HCT116 (cell line): ENCODE measurements at regions not wholly inside any gene's neighbourhood (a gene's known extent, or its start where the extent isn't known, plus 50 kb on each side); places are given as distances from the start of the nearest gene placed in this dataset.

Source experiments
- ATAC-seq: fragments of 200-7000 bp; cut with Tn5 transposase; 2 replicates; pipeline ENCODE4 v1.9.1; 2020; ENCODE audit warnings: mild to moderate bottlenecking, moderate library complexity
- BruUV-seq: library from RNA; stranded (reverse); fragments of 400-500 nt; replicated peaks from 2 replicates; lab custom pipeline; 2021; lab: Mats Ljungman, UMichigan
- CTCF ChIA-PET: fragments of 300-600 bp; sonication (Branson Sonifier 250); formaldehyde crosslinking; loops from one replicate; lab custom pipeline; 2021; ENCODE audit warnings: antibody characterized with exemption; lab: Charles Lee
- POLR2A ChIA-PET: fragments of 300-600, 350-600 bp; sonication (Branson Sonifier 250); formaldehyde crosslinking; loops from one replicate; lab custom pipeline; 2021; ENCODE audit warnings: antibody characterized with exemption; lab: Charles Lee
- RAD21 ChIA-PET, 2 experiments: fragments of 300-600 bp; sonication (Branson Sonifier 250); formaldehyde crosslinking; loops; one replicate each; lab custom pipeline; 2023; ENCODE audit warnings: low total read pairs in 2 of 2; ENCODE audit not compliant: uncharacterized antibody in 2 of 2, unreplicated experiment in 2 of 2, low non-redundant PET in 1 of 2; lab: Charles Lee
- DNase-seq: peaks from one replicate; pipeline ENCODE4 v3.0.0-alpha.2; 2010; ENCODE audit warnings: low read depth, low spot score
- H2AFZ ChIP-seq: fragments of 200-600 bp; shearing (Covaris generic), sonication (generic); 2 replicates; pipeline ENCODE4 v1.6.1; 2017; ENCODE audit warnings: low read depth, mixed run types, mixed read lengths, antibody characterized with exemption, low read length; ENCODE audit not compliant: poor library complexity, severe bottlenecking
- H3K27ac ChIP-seq: 2 replicates; pipeline ENCODE4 v1.5.1; 2012; ENCODE audit warnings: low read depth, low read length
- H3K27me3 ChIP-seq: fragments of 200-600 bp; sonication (generic); 2 replicates; pipeline ENCODE4 v1.6.1; 2016; ENCODE audit warnings: mixed run types, low read length, mixed read lengths; ENCODE audit not compliant: insufficient read depth
- H3K36me3 ChIP-seq, 2 experiments: fragments of 200-500 bp in 1 of 2; fragments of 200-600 bp in 1 of 2; sonication (Bioruptor generic) in 1 of 2; sonication (generic) in 1 of 2; 2 replicates each; pipeline versions ENCODE4 v1.5.1 to v1.6.1; 2014 to 2016; ENCODE audit warnings: low read length in 2 of 2, inconsistent platforms in 1 of 2, mixed read lengths in 1 of 2, mixed run types in 1 of 2; ENCODE audit not compliant: insufficient read depth in 2 of 2, control insufficient read depth in 1 of 2
- H3K4me1 ChIP-seq, 2 experiments: fragments of 200-600 bp in 1 of 2; sonication (generic) in 1 of 2; 2 replicates each; pipeline versions ENCODE4 v1.5.1 to v1.6.1; 2012 to 2017; ENCODE audit warnings: low read length in 2 of 2, inconsistent platforms in 1 of 2, mild to moderate bottlenecking in 1 of 2, mixed read lengths in 1 of 2, mixed run types in 1 of 2, moderate library complexity in 1 of 2; ENCODE audit not compliant: insufficient read depth in 2 of 2, control insufficient read depth in 1 of 2
- H3K4me2 ChIP-seq: fragments of 200-600 bp; sonication (generic); 2 replicates; pipeline ENCODE4 v1.6.1; 2017; ENCODE audit warnings: mixed run types, low read length, mixed read lengths
- H3K4me3 ChIP-seq, 2 experiments: fragments of 200-600 bp in 1 of 2; sonication (generic) in 1 of 2; replicated peaks in 1 of 2; 2 replicates each; pipeline ENCODE4 v1.5.1; 2011 to 2016; ENCODE audit warnings: low read length in 2 of 2, control low read depth in 1 of 2, low read depth in 1 of 2, mild to moderate bottlenecking in 1 of 2, mixed read lengths in 1 of 2, mixed run types in 1 of 2
- H3K79me2 ChIP-seq: fragments of 200-600 bp; sonication (generic); 2 replicates; pipeline ENCODE4 v1.6.1; 2017; ENCODE audit warnings: mild to moderate bottlenecking, mixed run types, low read length, moderate library complexity, mixed read lengths; ENCODE audit not compliant: insufficient read depth
- H3K9ac ChIP-seq: fragments of 200-600 bp; sonication (generic); 2 replicates; pipeline ENCODE4 v1.6.1; 2016; ENCODE audit warnings: low read length, mixed read lengths
- H3K9me2 ChIP-seq: fragments of 200-600 bp; sonication (generic), shearing (Covaris generic); 2 replicates; pipeline ENCODE4 v1.6.1; 2017; ENCODE audit warnings: mixed run types, mild to moderate bottlenecking, moderate library complexity; ENCODE audit not compliant: insufficient read depth
- H3K9me3 ChIP-seq, 2 experiments: fragments of 200-500 bp in 1 of 2; fragments of 200-600 bp in 1 of 2; sonication (Bioruptor generic) in 1 of 2; sonication (generic) in 1 of 2; 2 replicates each; pipeline ENCODE4 v1.6.1; 2014 to 2017; ENCODE audit warnings: low read length in 2 of 2, mixed read lengths in 2 of 2, inconsistent platforms in 1 of 2, low read depth in 1 of 2, mild to moderate bottlenecking in 1 of 2, mixed run types in 1 of 2, moderate library complexity in 1 of 2; ENCODE audit not compliant: control insufficient read depth in 1 of 2, insufficient read depth in 1 of 2
- H4K20me1 ChIP-seq: fragments of 200-600 bp; sonication (generic), shearing (Covaris generic); 2 replicates; pipeline ENCODE4 v1.6.1; 2017; ENCODE audit warnings: mixed run types, mild to moderate bottlenecking, moderate library complexity; ENCODE audit not compliant: insufficient read depth
- ATF3 ChIP-seq: IDR thresholded peaks from 2 replicates; pipeline ENCODE4 v1.6.1; 2012
- CBX3 ChIP-seq: IDR thresholded peaks from 2 replicates; pipeline ENCODE4 v1.6.1; 2012; ENCODE audit warnings: low read depth
- CTCF ChIP-seq, 3 experiments: fragments of 200-600 bp in 1 of 3; sonication (generic) in 1 of 3; IDR thresholded peaks in 2 of 3; conservative IDR thresholded peaks in 1 of 3; 2 replicates each; pipeline ENCODE4 v1.5.1; 2012 to 2017; ENCODE audit warnings: low read depth in 2 of 3, low read length in 2 of 3, antibody characterized with exemption in 1 of 3, borderline replicate concordance in 1 of 3, control low read depth in 1 of 3, mild to moderate bottlenecking in 1 of 3, mixed read lengths in 1 of 3, mixed run types in 1 of 3, moderate library complexity in 1 of 3; ENCODE audit not compliant: insufficient read depth in 1 of 3
- EGR1 ChIP-seq: IDR thresholded peaks from 2 replicates; pipeline ENCODE4 v1.6.1; 2012; ENCODE audit warnings: low read depth
- ELF1 ChIP-seq: IDR thresholded peaks from 2 replicates; pipeline ENCODE4 v1.6.1; 2012; ENCODE audit warnings: low read depth, borderline replicate concordance
- EZH2phosphoT487 ChIP-seq: fragments of 200-600 bp; IDR thresholded peaks from 2 replicates; pipeline ENCODE4 v1.6.1; 2018; ENCODE audit warnings: antibody characterized with exemption, borderline replicate concordance
- FOSL1 ChIP-seq: IDR thresholded peaks from 2 replicates; pipeline ENCODE4 v1.6.1; 2012; ENCODE audit warnings: low read depth
- MAX ChIP-seq: IDR thresholded peaks from 2 replicates; pipeline ENCODE4 v1.6.1; 2012
- POLR2A ChIP-seq: IDR thresholded peaks from 2 replicates; pipeline ENCODE4 v1.7.0; 2011; ENCODE audit warnings: borderline replicate concordance; ENCODE audit not compliant: insufficient read depth, insufficient read length; ENCODE audit errors: extremely low read depth
- POLR2AphosphoS5 ChIP-seq: IDR thresholded peaks from 2 replicates; pipeline ENCODE4 v1.6.1; 2011; ENCODE audit warnings: mild to moderate bottlenecking, low read depth, low read length, moderate library complexity
- RAD21 ChIP-seq: IDR thresholded peaks from 2 replicates; pipeline ENCODE4 v1.6.1; 2012; ENCODE audit warnings: low read depth, mild to moderate bottlenecking
- REST ChIP-seq: IDR thresholded peaks from 2 replicates; pipeline ENCODE4 v1.6.1; 2012; ENCODE audit warnings: low read depth
- SIN3A ChIP-seq: IDR thresholded peaks from 2 replicates; pipeline ENCODE4 v1.6.1; 2012; ENCODE audit warnings: low read depth
- SP1 ChIP-seq: IDR thresholded peaks from 2 replicates; pipeline ENCODE4 v1.6.1; 2012; ENCODE audit warnings: low read depth
- SRF ChIP-seq: IDR thresholded peaks from 2 replicates; pipeline ENCODE4 v1.6.1; 2012; ENCODE audit warnings: low read depth
- TCF7L2 ChIP-seq: IDR thresholded peaks from 2 replicates; pipeline ENCODE4 v1.7.0; 2011; ENCODE audit warnings: borderline replicate concordance, inconsistent platforms; ENCODE audit not compliant: insufficient read depth, insufficient read length; ENCODE audit errors: extremely low read depth
- YY1 ChIP-seq: IDR thresholded peaks from 2 replicates; pipeline ENCODE4 v1.6.1; 2011; ENCODE audit warnings: low read length, low read depth, moderate library complexity, mild to moderate bottlenecking; ENCODE audit not compliant: insufficient replicate concordance; ENCODE audit errors: extremely low read depth
- ZBTB33 ChIP-seq: IDR thresholded peaks from 2 replicates; pipeline ENCODE4 v1.6.1; 2011; ENCODE audit warnings: mild to moderate bottlenecking, low read length, moderate library complexity; ENCODE audit not compliant: insufficient replicate concordance; ENCODE audit errors: extremely low read depth
- ZFX ChIP-seq: fragments of 450-650 bp; IDR thresholded peaks from 2 replicates; pipeline ENCODE4 v1.6.1; 2017
- ZNF274 ChIP-seq: fragments of 200-500 bp; sonication (Bioruptor generic); IDR thresholded peaks from 2 replicates; pipeline ENCODE4 v1.6.1; 2014; ENCODE audit warnings: mild to moderate bottlenecking, low read depth, low read length, inconsistent platforms
- intact Hi-C: fragments of 100-400 bp; cut with micrococcal nuclease; formaldehyde crosslinking; loops from 2 replicates; pipeline ENCODE4 v1.10.0; 2022

- Histone ChIP-seq H3K4me3 (no peak overlapping the region), H4K20me1 (no peaks in the 10 kb centered on the region; the same call in 1 of the 2 replicates), H3K27me3 (no peaks in the 10 kb centered on the region), H2AFZ (no peak overlapping the region), H3K79me2 (no peaks in the 10 kb centered on the region), H3K9me3 (no peaks in the 10 kb centered on the region), H3K4me1 (no peaks in the 10 kb centered on the region), H3K36me3 (no peaks in the 10 kb centered on the region), H3K27ac (no peak overlapping the region), H3K9me2 (no peaks in the 10 kb centered on the region), H3K4me2 (no peak overlapping the region), H3K9ac (no peak overlapping the region)
- no peak for ATAC-seq
- POLR2A ChIA-PET = no interaction called here
- intact Hi-C loops = no loop called here
- no peak for DNase-seq
- no peak for TF ChIP-seq CTCF (IDR thresholded peaks at IDR 0.05 in 2 of 3, conservative IDR thresholded peaks at IDR 0.05 in 1 of 3; ENCODE audit: borderline replicate concordance in 1 of 3, insufficient read depth in 1 of 3, low read depth in 2 of 3, low read length in 2 of 3)
- TF ChIP-seq SIN3A = no peak
- TF ChIP-seq ATF3 = no peak
- TF ChIP-seq POLR2A = no peak
- no peak for TF ChIP-seq SRF
- TF ChIP-seq RAD21 = no peak
- TF ChIP-seq REST = no peak
- TF ChIP-seq CBX3 = no peak
- TF ChIP-seq TCF7L2 = no peak
- TF ChIP-seq EZH2phosphoT487 = no peak
- TF ChIP-seq POLR2AphosphoS5 = no peak
- no peak for TF ChIP-seq YY1
- TF ChIP-seq EGR1 = no peak
- no peak for TF ChIP-seq ZBTB33
- TF ChIP-seq FOSL1 = no peak
- TF ChIP-seq ZNF274 = no peak
- TF ChIP-seq ELF1 = no peak
- TF ChIP-seq ZFX = no peak
- TF ChIP-seq SP1 = no peak
- TF ChIP-seq MAX = no peak
- RAD21 ChIA-PET = no interaction called here
- BruUV-seq = no TSS peak
- CTCF ChIA-PET = no interaction called here
Measured at GRCh38 chr1:4129693-4130092, 229.6 kb upstream of the C1orf174 start.
